HL-60/S4 (cell line): ENCODE measurements at regions not wholly inside any gene's neighbourhood (a gene's known extent, or its start where the extent isn't known, plus 50 kb on each side); places are given as distances from the start of the nearest gene placed in this dataset.

Experiments used
- in situ Hi-C: fragments of 300-500 bp; cut with MboI; formaldehyde crosslinking; loops from 2 replicates; pipeline ENCODE4 v1.14.3; 2022; ENCODE audit warnings: low sequenced_read_pairs

DNA sequence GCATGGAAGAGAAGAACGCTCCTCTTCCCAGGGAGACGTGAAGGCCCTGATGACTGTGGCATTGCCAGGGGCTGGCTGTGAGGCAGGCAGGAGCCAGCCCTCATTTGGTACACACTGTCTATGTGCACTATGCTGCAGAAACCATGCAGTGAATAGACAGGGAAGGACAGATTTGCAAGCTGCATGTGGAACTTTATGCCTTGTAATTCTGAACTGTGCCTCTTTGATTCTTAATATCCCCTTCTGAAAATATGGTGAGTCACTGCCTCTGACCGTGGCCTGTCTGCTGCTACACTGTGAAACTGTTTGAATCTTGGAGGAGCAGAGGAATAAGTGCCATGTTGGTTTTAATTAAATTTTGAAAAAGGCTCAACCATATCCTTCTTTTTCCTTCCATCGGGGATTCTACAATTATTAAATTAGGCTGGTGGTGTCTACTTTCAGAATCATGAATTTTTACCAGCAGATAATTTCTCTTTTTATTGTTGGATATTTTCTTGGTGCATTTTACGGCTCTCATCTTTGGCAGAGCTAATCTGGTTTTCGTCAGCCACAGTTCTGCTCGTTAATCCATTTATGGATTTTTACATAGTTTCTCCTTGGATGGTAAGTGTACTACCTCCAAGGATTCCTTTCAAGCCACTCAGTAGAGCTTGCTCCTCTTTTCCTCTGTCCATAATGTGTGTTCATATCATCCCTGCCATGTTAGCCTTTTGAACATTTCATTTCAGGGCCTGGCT lies 301.0 kb upstream of the SLC35B3 start:
- in situ Hi-C loops, result no loop called here

DNA sequence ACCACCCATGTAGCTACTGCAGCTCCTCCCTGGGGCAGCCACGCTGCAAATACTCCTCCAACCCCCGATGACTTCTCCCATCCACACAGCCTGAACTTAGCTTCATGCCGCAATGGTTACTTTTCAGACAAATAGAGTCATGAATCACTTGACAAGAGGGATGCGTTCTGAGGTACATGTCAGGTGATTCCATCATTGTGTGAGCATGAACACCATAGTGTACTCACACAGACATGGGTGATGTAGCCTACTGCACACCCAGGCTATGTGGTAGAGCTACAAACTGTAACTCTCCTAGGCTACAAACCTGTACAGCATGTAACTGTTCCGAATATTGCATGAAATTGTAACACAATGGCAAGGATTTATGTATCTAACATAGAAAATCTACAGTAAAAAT lies 298.5 kb upstream of the SLC35B3 start:
- in situ Hi-C loops, result no loop called here

DNA sequence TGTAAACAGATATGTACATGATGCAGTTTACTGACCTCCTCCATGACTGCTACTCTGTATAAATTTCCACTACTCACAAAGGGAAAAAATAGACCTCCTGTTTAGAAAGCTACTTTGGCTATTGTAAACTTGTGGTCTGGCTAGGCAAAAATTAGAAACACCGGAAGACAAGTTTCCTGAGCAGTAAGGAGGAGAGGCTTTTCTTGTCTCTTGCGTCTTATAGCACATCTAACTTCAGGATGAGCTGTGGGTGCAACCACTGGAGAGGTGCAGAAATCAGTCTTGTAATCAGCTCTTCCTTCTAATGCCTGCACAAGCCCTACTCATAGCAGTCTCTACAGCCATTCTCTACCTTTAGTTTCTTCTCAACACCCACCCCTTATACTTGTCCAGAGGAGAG lies 296.5 kb upstream of the SLC35B3 start:
- in situ Hi-C loops, result no loop called here

DNA sequence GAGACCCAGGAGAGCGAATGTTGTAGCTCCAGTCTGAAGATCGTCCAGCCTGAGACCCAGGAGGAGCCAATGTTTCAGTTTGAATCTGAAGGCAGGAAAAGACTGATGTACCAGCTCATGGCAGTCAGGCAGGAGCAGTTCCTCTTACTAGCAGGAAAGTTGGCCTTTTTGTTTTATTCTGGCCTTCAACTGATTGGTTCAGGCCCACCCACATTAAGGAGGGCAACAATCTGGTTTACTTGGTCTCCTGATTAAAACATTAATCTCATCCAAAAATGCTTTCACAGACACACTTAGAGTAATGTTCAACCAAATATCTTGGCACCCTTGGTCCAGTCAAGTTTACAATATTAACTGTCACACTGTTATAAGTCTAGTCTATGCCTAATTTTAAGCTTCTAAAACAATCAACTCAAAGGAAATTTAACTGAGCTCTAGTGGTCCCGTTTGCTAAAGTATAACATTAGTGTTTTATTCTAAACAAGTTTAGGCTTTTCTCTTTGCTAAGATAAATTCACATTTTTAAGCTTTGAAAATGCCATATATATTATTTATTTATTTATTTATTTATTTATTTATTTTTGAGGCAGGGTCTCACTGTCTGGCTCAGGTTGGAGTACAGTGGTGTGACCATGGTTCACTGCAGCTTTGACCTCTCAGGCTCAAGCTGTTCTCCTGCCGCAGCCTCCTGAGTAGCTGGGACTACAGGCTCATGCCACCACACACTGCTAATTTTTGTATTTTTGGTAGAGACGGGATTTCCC lies 275.5 kb upstream of the SLC35B3 start:
- in situ Hi-C loops, result no loop called here

DNA sequence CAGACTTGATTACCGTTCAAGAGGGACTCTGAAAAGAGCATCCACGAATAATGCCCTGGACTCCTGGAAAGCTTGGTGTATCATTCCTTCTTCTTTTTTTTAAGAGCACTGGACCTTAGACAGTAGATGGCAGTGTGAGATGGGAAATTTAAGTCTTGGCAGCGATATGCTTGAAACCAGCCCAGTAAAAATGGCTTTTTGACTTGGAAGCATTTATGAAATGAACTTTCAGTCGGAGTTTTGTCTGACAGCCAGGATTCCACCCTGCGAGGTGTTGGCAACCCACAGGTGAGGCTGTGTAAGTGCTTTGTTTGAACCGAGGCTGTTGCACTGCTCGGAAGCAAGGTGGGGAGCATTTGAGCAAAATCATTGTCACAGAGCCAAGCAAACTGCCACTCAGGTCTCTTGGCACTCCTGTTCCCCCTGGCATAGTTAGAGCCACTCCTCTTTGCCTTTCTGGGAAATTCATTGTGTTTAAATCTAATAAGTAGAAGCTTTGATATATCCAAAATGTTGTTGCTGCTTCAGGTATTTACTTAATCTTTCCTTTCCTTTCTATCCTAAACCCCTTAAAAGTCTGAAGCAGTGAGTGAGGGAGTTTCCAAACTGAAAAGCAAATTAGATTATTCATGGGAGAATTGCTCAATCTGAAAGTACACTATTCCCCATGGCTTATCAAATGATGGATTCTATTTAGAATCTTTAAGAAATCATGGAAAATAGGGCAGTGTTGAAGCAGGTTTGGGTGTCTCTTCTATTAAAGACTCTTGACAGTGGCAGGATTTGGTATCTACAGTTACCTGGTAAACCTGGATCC lies 272.8 kb upstream of the SLC35B3 start:
- in situ Hi-C loops, result no loop called here

DNA sequence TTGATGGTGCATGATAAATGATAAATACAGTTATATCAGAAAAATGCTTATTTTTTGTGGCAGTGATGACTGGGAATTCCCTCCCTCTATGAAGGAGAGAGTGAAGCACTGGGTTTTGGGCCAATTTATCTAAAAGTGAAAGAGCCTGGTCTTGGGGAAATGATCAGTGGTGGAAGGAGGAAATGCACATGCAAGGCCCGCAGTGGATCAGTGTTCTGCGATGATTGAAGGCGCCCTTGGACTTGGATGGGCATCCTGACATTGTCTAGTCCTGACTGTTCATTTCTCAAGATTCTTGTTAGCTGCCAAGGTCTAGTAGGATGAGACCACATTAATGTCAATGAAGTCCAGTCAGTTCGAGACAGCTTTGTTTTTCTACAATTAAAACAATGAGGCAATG lies 272.0 kb upstream of the SLC35B3 start:
- in situ Hi-C loops, result no loop called here

DNA sequence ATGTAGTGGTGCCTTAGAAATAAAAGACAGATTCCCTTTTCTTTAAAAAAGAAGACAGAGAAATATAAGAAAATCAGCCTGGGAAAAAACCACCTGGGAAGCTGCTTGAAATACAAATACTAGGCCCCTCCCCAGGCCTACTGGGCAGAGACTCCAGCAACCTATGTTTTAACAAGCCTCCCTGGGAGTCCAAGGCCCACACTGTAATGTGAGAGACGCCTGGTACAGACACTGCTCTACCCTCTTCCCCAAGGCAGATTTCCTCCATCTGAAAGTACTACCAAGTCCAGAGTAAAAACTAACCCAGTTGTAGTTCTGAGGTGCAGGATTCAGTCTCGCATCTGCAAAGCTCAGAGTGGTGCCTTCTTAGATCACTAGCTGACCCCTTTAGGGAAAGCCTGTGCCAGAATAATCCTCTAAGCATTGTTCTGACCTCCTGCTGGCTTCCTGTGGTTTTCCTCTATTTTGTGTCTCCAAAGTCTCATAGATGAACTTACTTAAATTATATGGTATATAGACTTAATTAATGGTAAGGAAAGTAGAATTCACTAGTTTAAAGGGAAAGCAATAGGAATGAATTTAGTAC lies 270.2 kb upstream of the SLC35B3 start:
- in situ Hi-C loops, result no loop called here

DNA sequence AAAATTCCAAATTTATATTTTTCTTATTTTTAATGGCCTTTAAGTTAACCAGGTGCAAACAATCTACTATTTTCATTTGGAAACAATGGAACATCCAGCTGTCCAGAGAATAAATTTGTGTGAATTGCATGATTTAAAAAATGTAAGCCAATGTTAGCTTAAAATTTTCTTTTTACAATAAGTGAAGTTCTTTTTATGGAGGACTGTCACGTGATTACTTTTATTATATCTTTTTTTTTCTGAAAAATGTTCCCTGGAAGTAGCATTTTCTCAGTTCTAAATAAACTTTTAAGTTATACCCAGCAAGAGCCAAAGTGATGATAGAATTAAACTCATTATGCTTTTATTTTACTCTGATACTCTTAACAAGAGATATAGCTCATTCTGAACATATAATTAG lies 267.7 kb upstream of the SLC35B3 start:
- in situ Hi-C loops, result no loop called here

DNA sequence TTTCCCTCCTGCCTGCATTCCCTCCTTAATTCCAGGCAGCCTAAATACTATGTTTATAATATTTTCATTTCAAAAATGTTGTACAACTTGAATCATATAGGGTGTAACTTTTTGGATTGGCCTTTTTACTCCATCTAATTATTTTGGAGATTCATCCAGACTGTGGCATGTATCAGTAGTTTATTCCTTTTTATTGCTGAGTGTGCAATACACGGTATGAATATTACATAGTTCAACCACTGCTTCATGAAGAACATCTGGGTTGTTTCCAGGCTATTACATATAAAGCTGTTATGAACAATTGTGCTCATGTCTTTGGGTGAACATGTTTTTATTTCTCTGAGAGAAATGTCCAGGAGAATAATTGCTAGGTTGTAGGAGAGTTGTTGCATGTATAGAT lies 253.5 kb upstream of the SLC35B3 start:
- in situ Hi-C loops, result no loop called here

DNA sequence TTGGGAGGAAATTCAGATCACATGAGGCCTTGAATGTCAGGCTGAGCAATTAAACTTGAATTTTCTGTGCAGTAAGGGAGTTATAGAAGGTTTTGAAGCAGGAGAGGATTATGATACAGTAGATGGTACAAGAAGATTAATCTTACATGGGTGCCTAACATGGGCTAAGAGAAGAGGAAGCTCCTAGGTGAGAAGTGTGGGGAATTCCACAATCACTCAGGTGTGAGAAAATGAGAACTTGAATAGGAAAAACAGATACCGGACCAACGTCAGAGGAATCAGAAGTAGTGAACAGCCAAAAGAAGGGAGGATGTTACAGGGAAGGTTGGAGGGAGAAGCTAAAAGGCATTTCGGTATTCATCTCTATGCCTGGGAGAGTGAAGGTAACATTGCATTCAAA lies 250.7 kb upstream of the SLC35B3 start:
- in situ Hi-C loops, result no loop called here

DNA sequence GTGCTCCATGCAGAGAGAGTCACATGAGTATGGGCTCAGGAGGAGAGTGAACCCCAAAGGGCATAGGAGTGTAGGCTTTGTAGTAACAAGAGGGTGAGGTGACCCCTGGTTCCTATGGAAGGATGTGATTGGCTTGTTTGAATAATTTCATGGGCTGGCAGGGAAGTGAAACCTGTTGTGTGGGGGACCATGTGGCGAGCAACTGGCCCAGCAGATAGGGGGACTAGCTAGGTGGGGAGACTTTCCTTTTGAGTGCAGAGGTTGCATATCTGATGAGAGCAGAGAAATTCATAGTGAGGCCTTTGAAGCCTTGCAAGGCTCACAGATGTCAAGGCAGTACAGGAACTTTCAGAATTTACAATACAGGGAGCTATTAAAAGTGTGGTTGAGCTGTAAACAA lies 247.9 kb upstream of the SLC35B3 start:
- in situ Hi-C loops, result no loop called here

DNA sequence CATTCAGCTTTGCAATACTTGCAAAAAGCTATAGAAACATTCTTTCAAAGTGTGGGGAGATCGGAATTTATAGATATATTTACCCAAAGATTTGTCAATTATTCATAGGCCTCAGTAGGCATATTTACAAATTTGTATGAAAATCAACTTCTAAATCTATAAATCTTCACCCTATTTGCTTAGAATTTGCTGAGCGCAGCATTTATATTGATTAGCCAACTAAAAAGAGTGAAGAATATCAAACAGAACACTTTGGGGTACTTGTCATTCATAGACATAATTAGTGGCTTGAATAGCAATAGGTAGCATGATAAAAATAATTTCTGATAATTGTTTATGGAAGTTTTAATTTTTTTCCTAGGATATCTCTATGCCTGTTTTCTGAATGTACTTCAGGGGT lies 244.5 kb upstream of the SLC35B3 start:
- in situ Hi-C loops, result no loop called here

DNA sequence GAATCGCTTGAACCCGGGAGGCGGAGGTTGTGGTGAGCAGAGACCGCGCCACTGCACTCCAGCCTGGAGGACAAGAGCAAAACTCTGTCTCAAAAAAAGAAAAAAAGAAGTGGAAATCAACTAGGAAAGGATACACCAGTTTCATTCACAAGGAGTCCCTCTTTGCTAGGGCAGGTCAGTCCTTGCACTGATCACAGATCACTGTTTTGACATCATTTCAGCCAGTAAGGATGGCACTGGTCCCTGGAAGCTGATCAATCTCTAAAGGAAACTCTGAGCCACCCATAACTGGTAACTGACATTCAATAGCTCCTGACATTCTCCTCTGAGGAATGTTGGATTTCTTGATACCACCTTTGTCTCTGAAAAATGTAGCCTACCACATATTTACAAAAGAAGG lies 243.1 kb upstream of the SLC35B3 start:
- in situ Hi-C loops, result no loop called here

DNA sequence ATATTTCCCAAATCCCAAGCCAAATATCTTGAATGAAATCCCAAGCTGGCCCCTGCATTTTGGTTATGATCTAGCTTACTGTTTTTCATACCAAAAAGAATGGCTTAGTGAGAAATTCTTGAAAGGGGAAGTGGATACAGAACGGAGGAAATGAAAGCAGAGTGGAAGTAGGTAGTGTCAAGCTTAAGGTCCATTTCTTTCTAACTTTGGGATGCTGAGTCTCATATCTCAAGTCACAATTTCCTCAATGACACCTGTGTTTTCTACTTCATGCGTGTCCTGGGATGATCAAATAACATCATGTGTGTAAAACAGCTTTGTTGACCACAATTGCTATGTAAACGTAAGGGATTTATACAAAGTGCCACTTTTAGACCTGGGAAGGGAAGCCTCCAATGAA lies 238.8 kb upstream of the SLC35B3 start:
- in situ Hi-C loops, result no loop called here

DNA sequence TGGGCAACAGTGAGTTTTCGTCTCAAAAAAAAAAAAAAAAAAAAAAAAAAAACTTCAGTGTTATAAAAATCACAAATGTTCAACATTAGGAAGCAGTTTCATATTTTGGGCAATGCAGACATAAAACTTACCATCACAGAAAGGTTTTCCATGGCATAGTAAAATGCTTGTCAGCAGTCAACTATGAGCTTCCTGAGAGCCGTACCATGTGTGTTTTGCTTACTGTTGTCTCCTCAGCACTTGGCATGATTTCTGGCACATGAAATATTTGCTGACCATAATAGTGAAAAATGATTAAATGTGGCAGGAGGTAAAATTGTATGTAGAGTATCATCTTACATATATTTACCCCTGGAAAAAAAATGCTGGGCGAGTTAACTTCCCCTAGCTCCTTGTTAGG lies 237.5 kb upstream of the SLC35B3 start:
- in situ Hi-C loops, result no loop called here

DNA sequence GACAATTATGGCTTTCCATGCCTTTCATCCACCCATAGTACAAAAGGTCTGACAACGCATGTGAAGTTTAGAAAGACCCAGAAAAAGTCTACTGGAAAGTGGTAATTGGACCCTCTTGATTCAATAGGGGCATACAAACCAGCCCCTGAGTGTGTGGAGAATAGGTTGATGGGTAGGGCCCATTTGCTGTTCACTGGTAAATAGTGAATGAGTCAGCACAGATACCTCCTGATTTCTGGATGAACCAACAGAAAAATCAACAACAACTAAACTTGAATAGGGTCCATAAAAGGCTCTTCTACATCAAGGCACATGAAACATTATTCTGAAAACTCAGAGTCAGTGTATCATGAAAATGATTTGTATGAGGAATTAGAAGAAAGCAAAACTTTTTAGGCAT lies 235.4 kb upstream of the SLC35B3 start:
- in situ Hi-C loops, result no loop called here

DNA sequence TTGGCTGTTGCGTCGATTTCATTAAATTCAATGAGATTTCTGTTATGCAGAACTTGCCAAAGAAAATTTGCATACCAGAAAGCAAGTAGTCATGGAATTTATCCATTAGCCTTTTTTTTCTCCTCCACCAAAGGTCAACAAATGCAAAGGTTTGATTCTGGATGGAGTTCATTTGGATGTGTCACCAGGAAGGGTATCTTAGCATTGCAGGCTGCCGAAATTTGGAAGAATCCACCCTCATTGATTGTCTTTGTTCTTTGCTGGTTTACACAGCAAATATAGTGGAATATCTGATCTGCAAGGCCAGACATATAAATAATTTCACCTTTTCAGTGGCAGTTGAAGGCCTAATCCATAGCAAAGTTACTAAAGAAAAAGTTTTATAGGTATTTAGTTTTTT lies 229.4 kb upstream of the SLC35B3 start:
- in situ Hi-C loops, result no loop called here

DNA sequence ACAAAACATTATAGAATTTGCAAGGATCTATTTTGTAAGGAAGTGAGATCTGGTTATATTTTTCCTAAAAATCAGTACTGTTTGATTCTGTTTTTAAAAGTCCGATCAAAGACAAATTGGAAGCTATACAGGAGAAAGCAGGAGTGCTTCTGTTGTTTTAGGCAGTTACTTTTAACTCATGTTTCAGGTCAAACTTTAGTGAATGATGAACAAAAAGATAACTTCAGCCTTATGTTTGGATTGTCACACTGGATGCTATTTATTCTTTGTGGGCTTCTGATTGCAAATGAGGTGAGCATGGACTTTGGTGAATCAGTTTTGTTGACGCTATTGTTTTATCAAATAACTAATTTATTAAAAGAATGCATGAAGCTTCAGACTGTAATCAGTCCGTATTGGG lies 228.7 kb upstream of the SLC35B3 start:
- in situ Hi-C loops, result no loop called here

DNA sequence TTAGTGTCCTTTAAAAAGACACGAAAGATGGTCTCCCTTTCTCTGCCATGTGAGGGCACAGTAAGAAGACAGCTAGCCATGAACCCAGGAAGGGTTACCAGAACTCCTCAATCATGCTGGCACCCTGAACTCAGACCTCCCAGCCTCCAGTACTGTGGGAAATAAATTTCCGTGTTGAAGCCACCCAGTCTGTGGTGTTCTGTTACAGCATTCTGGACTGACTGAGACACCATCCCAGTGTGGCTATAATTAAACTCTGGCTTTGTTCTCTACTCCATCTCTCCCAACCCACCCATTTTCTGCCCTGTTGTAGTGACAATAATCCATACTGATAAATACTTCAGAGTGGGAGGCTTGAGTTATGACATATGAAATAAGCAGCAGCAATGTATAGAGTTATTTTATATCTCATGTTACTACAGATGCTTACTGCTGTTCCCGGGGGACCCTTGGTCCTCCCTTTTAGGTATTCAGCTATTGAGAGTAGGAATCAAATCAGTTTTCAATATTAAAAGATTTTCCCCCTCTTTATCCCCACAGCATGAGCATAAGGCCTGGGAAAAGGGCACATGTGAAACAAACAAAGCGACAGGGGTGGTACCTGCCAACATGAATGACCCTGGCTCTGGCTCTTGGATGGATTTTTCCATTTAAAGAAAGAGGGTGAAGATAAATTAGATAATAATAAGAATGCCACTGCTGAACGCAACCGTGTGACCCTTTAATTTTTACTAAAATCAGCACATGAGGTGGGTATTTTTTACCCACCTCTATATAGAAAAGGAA lies 224.3 kb upstream of the SLC35B3 start:
- in situ Hi-C loops, result no loop called here

DNA sequence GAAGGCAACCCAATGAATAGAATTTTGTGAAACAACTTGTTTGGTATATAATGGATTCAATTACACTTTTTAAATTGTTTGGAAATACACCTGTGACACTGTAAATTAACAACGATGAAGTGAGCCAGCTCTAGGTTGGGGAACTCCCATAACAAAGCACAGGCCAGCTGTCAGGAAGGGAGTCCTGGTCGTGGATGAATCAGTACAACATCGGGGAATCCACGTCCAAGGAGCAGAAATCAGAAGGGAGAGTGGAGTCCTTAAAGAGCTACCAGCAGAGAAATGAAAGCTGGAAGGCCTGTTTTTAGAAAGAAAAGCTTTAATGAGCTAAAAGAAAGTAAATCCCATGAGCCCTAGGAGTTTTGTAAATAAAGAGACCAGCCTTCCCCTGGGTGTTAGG lies 223.1 kb upstream of the SLC35B3 start:
- in situ Hi-C loops, result no loop called here

DNA sequence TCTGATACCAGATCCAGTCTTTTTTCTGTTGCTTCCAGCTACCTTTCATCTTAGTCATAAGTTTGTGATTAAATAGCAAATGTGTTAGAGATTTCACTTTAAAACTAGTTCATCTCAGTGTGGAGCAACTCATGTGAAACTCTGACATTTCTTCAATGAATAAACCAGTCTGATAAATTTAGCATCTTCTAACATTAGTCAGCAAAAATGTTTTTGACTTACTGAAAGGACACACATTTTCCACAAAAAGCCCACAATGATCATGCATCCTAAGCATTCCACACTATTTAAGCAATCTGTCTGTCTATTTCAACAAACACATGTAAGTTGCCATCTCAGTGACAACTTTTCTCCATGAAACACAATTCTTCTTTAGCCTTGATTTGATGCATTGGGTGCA lies 222.2 kb upstream of the SLC35B3 start:
- in situ Hi-C loops, result no loop called here
